NCI-H524 (cell line): ENCODE measurements at regions not wholly inside any gene's neighbourhood (a gene's known extent, or its start where the extent isn't known, plus 50 kb on each side); places are given as distances from the start of the nearest gene placed in this dataset.
A peak's percentile ranks its signal among the peaks of the same experiment; 100 is the strongest.

ENCODE experiments used
- DNase-seq, 2 experiments: peaks; one replicate each; lab custom pipeline; 2025; lab: John Stamatoyannopoulos, UW

- peak in 1 of 2 experiments; percentile 1 for DNase-seq
Measured at GRCh38 chr10:130559547-130559880, 423.3 kb downstream of the GLRX3 start.

GRCh38 chr10:130560116-130560515 is 423.9 kb downstream of the GLRX3 start:
- DNase-seq = no peak

- DNase-seq = no peak
Measured at GRCh38 chr10:130560573-130560972, 424.4 kb downstream of the GLRX3 start.

- DNase-seq = no peak
Measured at GRCh38 chr10:130561681-130562080, 425.5 kb downstream of the GLRX3 start.

GRCh38 chr10:130567011-130567410 is 430.8 kb downstream of the GLRX3 start:
- DNase-seq = no peak

GRCh38 chr10:130567436-130567835 is 431.2 kb downstream of the GLRX3 start:
- no peak for DNase-seq

- DNase-seq = no peak
Measured at GRCh38 chr10:130568246-130568645, 432.1 kb downstream of the GLRX3 start.

GRCh38 chr10:130570074-130570473 is 433.9 kb downstream of the GLRX3 start:
- DNase-seq = no peak

- no peak for DNase-seq
Measured at GRCh38 chr10:130571674-130572073, 435.5 kb downstream of the GLRX3 start.

GRCh38 chr10:130573446-130573845 is 437.3 kb downstream of the GLRX3 start:
- DNase-seq = no peak

- DNase-seq = no peak
Measured at GRCh38 chr10:130575756-130576285, 439.6 kb downstream of the GLRX3 start.

- DNase-seq = peak; percentile 29 to 47
Measured at GRCh38 chr10:130576427-130576826, 440.2 kb downstream of the GLRX3 start.

GRCh38 chr10:130577039-130577438 is 440.8 kb downstream of the GLRX3 start:
- no peak for DNase-seq

GRCh38 chr10:130578532-130579289 is 442.5 kb downstream of the GLRX3 start:
- DNase-seq = no peak

- DNase-seq = no peak
Measured at GRCh38 chr10:130579913-130580312, 443.7 kb downstream of the GLRX3 start.

- no peak for DNase-seq
Measured at GRCh38 chr10:130580975-130581374, 444.8 kb downstream of the GLRX3 start.

- no peak for DNase-seq
Measured at GRCh38 chr10:130587718-130588117, 451.5 kb downstream of the GLRX3 start.

- no peak for DNase-seq
Measured at GRCh38 chr10:130606001-130606405, 469.8 kb downstream of the GLRX3 start.

- no peak for DNase-seq
Measured at GRCh38 chr10:130607366-130607765, 471.2 kb downstream of the GLRX3 start.

- DNase-seq = no peak
Measured at GRCh38 chr10:130611239-130611638, 475.0 kb downstream of the GLRX3 start.

- no peak for DNase-seq
Measured at GRCh38 chr10:130615457-130615856, 479.3 kb downstream of the GLRX3 start.

GRCh38 chr10:130617985-130618384 is 481.8 kb downstream of the GLRX3 start:
- no peak for DNase-seq

- no peak for DNase-seq
Measured at GRCh38 chr10:130618647-130619046, 482.5 kb downstream of the GLRX3 start.

GRCh38 chr10:130621231-130621775 is 485.1 kb downstream of the GLRX3 start:
- DNase-seq = no peak
